ENCODE measurements at regions not wholly inside any gene's neighbourhood (a gene's known extent, or its start where the extent isn't known, plus 50 kb on each side); places are given as distances from the start of the nearest gene placed in this dataset.

DNA sequence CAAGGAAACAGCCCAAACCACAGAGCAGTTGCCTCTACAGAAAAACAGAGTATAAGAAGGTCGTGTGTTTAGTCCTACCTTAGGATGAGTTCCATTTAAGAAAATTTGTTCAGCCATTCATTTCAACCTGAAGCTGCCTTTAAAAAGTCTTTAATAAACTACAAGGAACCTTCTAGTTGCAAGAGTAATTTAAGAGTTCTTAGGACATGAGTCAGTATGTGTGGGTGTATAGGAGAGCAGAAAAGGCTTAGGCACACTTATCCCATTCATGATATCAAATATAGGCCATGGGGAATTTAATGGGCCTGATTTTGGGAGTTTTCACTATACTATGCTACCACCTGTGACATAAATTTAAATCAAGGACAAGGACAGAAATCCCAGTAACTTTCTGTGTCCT is 496.8 kb downstream of the TFEC start:
- H3K4me3 ChIP-seq (ENCODE audit: low read length), result no peak overlapping the region
- no peaks in the 10 kb centered on the region for H3K36me3 ChIP-seq (ENCODE audit: insufficient read depth, low read depth, low read length)
- H3K9me3 ChIP-seq (ENCODE audit: insufficient read depth, low read depth, low read length), result no peaks in the 10 kb centered on the region
- H3K27me3 ChIP-seq (ENCODE audit: insufficient read depth, low read length), result no peaks in the 10 kb centered on the region
- H3K9ac ChIP-seq (ENCODE audit: low read depth, low read length), result no peak overlapping the region
- H3K27ac ChIP-seq (ENCODE audit: low read length), result no peak overlapping the region
- peaks cover 5% of the 10 kb centered on the region; the same call in 1 of the 2 replicates for H3K4me1 ChIP-seq (ENCODE audit: insufficient read depth, low read length)

DNA sequence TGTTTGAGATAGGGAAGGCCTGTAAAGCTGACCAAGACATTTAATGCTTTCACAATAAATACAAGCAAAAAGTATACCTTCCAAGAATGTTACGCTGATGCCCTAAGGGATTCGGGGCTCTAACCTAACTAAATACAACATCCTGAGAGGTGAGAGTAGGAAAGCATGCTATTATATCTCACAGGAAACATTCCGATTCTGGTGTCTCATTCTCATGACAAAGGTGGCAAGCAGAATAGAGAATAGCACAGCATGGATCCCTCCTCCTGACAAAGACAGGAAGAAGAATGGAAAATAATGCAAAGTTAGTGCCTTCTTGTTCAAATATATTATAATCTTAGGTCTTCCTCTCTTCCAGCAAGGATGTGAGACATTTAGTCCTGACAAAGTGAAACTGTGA is 504.3 kb downstream of the TFEC start:
- peaks cover 15% of the 10 kb centered on the region for H3K4me1 ChIP-seq (ENCODE audit: insufficient read depth, low read length)
- H3K4me3 ChIP-seq (ENCODE audit: low read length), result peak overlapping the region; percentile 29; the same call in 1 of the 2 replicates
- no peak overlapping the region for H3K9ac ChIP-seq (ENCODE audit: low read depth, low read length)
- H3K36me3 ChIP-seq (ENCODE audit: insufficient read depth, low read depth, low read length), result 0 out of 2 replicates have a peak, but pooled peaks cover 8% of the 10 kb centered on the region
- H3K9me3 ChIP-seq (ENCODE audit: insufficient read depth, low read depth, low read length), result peaks cover 31% of the 10 kb centered on the region
- no peak overlapping the region for H3K27ac ChIP-seq (ENCODE audit: low read length)
- peaks cover 31% of the 10 kb centered on the region for H3K27me3 ChIP-seq (ENCODE audit: insufficient read depth, low read length)

DNA sequence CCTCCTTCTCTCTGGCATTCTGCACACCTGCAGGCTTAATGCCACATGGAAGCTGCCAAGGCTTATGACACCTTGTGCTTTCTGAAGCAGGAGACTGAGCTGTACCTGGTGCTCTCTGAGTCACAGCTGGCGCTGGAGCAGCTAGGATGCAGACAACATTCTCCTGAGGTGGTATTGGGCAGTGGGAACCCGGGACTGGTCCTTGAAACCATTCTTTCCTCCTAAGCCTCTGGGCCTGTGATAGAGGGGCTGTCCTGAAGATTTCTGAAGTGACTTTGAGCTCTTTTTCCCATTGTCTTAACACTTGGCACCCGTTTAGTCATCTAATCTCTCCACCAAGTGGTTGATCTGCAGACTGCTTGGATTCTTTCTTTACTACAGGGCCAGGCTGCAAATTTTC is 508.4 kb downstream of the TFEC start:
- H3K27ac ChIP-seq (ENCODE audit: low read length), result no peak overlapping the region
- peaks cover 40% of the 10 kb centered on the region for H3K9me3 ChIP-seq (ENCODE audit: insufficient read depth, low read depth, low read length)
- peaks cover 20% of the 10 kb centered on the region for H3K27me3 ChIP-seq (ENCODE audit: insufficient read depth, low read length)
- H3K36me3 ChIP-seq (ENCODE audit: insufficient read depth, low read depth, low read length), result 0 out of 2 replicates have a peak, but pooled peaks cover 8% of the 10 kb centered on the region
- H3K4me1 ChIP-seq (ENCODE audit: insufficient read depth, low read length), result peaks cover 8% of the 10 kb centered on the region
- H3K9ac ChIP-seq (ENCODE audit: low read depth, low read length), result no peak overlapping the region
- no peak overlapping the region for H3K4me3 ChIP-seq (ENCODE audit: low read length)

DNA sequence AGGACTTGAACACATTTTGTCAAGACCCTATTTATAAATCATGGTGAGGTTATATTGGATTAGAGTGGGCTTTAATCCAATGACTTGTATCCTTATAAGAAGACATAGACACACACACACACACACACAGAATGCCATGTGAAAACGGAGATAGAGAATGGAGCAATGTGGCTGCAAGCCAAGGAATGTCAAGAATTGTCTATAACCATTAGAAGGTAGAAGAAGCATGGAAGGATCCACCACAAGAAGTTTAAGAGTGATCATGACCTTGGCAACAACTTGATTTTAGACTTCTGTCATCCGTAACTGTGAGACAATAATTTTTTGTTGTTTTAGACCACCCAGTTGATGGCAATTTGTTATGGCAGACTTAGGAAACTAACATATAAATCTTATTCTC is 514.2 kb downstream of the TFEC start:
- Histone ChIP-seq H3K9ac (ENCODE audit: low read depth, low read length) (no peak overlapping the region), H3K27me3 (ENCODE audit: insufficient read depth, low read length) (no peaks in the 10 kb centered on the region), H3K9me3 (ENCODE audit: insufficient read depth, low read depth, low read length) (peaks cover 9% of the 10 kb centered on the region), H3K36me3 (ENCODE audit: insufficient read depth, low read depth, low read length) (no peaks in the 10 kb centered on the region), H3K4me1 (ENCODE audit: insufficient read depth, low read length) (no peaks in the 10 kb centered on the region; the same call in 1 of the 2 replicates), H3K4me3 (ENCODE audit: low read length) (no peak overlapping the region), H3K27ac (ENCODE audit: low read length) (no peak overlapping the region)

DNA sequence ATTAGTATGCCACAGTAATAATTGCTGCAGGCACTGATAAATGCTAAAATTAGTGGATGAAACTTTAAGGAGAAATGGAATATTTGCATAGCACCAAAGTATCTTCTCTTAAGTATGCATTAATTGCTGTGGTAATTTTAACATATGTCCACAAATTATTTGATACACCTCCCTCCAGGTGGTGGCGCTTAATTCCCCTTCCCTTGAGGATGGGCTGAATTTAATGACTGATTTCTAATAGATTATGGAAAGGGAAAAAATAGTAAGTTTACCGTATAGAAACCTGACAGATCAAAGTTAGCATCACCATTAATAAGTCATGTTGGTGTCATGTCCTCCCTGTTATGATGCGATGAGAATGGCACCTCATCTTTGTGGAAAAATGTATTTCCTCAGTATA is 519.2 kb downstream of the TFEC start:
- H3K27ac ChIP-seq (ENCODE audit: low read length), result no peak overlapping the region
- no peaks in the 10 kb centered on the region; the same call in 1 of the 2 replicates for H3K4me1 ChIP-seq (ENCODE audit: insufficient read depth, low read length)
- H3K9ac ChIP-seq (ENCODE audit: low read depth, low read length), result no peak overlapping the region
- H3K36me3 ChIP-seq (ENCODE audit: insufficient read depth, low read depth, low read length), result no peaks in the 10 kb centered on the region
- no peaks in the 10 kb centered on the region for H3K9me3 ChIP-seq (ENCODE audit: insufficient read depth, low read depth, low read length)
- H3K4me3 ChIP-seq (ENCODE audit: low read length), result no peak overlapping the region
- no peaks in the 10 kb centered on the region for H3K27me3 ChIP-seq (ENCODE audit: insufficient read depth, low read length)

DNA sequence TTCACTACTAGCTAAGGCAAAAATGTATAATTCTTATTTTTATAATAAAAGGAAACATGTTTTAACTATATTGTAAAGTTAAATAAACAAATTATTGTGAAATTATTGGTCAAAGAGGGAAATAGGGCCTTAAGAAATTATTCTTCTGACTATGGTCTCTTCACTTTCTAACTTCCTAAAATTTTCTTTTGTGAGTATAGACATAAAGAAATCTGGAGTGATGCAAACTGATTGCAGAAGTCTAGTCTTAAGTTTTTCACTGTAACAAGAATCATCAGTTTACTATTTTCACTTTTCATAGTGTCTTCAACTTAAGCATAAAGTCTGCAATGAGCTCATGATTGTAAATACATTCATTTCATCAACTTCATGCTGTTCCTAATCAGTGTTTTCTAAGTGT is 525.4 kb downstream of the TFEC start:
- Histone ChIP-seq H3K4me3 (ENCODE audit: low read length) (no peak overlapping the region), H3K9me3 (ENCODE audit: insufficient read depth, low read depth, low read length) (no peaks in the 10 kb centered on the region), H3K27me3 (ENCODE audit: insufficient read depth, low read length) (no peaks in the 10 kb centered on the region), H3K36me3 (ENCODE audit: insufficient read depth, low read depth, low read length) (no peaks in the 10 kb centered on the region), H3K27ac (ENCODE audit: low read length) (no peak overlapping the region), H3K4me1 (ENCODE audit: insufficient read depth, low read length) (no peaks in the 10 kb centered on the region), H3K9ac (ENCODE audit: low read depth, low read length) (no peak overlapping the region)

DNA sequence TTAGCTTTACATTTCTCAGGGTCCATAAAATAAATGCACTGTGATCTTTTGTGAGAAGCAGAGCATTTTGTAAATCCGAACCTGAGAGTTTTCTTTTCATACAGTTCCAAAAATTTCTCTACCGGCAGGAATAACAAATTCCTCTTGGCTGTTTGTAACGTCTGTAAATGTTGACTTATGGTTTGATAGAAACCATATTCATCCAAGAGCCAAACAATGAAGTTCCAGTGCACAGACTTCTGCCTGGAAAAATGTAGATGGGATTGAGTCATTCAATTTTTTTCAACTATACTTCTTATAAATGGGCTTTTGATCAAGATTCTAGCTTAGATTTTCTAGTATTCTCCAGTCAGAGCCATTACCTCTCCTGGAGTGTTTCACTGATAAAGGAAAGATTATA is 530.6 kb downstream of the TFEC start:
- Histone ChIP-seq H3K9ac (ENCODE audit: low read depth, low read length) (no peak overlapping the region), H3K27ac (ENCODE audit: low read length) (no peak overlapping the region), H3K4me1 (ENCODE audit: insufficient read depth, low read length) (no peaks in the 10 kb centered on the region; the same call in 1 of the 2 replicates), H3K36me3 (ENCODE audit: insufficient read depth, low read depth, low read length) (no peaks in the 10 kb centered on the region), H3K9me3 (ENCODE audit: insufficient read depth, low read depth, low read length) (no peaks in the 10 kb centered on the region), H3K27me3 (ENCODE audit: insufficient read depth, low read length) (no peaks in the 10 kb centered on the region), H3K4me3 (ENCODE audit: low read length) (no peak overlapping the region)

DNA sequence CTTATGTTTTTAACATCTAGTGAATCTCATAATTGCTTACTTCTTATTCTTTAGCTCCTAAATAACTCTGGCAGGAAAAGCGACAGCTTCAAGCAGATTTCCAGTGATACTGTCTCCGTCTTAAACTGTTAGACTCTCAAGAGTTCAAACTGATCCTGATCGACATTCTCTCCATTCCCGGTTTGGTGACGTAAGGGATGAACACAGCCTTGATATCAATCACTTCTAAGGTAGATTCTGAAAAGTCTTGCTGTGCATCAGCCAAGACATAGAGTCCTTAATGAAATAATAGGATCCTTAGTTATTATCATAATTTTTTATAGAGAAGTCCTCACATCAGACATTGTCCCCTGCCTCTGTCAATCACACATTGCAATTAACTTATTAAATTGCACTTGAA is 534.6 kb downstream of the TFEC start:
- Histone ChIP-seq H3K9me3 (ENCODE audit: insufficient read depth, low read depth, low read length) (no peaks in the 10 kb centered on the region), H3K4me3 (ENCODE audit: low read length) (no peak overlapping the region), H3K4me1 (ENCODE audit: insufficient read depth, low read length) (no peaks in the 10 kb centered on the region; the same call in 1 of the 2 replicates), H3K9ac (ENCODE audit: low read depth, low read length) (no peak overlapping the region), H3K36me3 (ENCODE audit: insufficient read depth, low read depth, low read length) (no peaks in the 10 kb centered on the region), H3K27ac (ENCODE audit: low read length) (no peak overlapping the region), H3K27me3 (ENCODE audit: insufficient read depth, low read length) (no peaks in the 10 kb centered on the region)

DNA sequence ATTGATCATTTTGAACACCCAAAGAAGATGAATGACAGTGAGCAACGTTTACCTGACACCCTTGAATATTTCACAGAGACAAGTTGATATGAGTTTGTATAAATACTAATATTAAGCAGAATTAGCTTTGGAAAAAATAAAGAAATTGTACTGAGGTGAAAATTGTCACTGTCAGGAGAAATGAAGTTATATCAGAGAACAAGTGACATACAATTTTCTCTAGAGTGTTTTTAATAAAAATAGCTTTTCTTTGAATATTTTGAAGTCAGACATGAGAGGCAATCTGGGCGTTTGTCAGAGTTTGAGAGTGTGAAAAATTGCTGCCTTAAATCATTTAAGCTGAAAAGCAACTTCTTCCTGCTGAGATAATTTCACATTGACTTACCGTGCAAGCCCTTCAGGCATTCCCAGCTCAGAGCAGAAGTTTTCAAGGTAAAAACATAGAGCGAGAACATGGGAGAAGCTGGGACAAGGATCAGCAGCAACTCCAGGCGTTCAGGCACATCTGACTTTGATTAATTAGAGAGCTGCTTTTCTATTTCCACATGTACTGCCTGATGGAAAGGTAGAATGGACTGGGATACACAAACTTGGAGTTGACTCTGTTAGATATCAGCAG is 535.9 kb downstream of the TFEC start:
- H3K9me3 ChIP-seq (ENCODE audit: insufficient read depth, low read depth, low read length), result no peaks in the 10 kb centered on the region
- no peak overlapping the region for H3K4me3 ChIP-seq (ENCODE audit: low read length)
- no peaks in the 10 kb centered on the region for H3K36me3 ChIP-seq (ENCODE audit: insufficient read depth, low read depth, low read length)
- H3K27ac ChIP-seq (ENCODE audit: low read length), result no peak overlapping the region
- H3K9ac ChIP-seq (ENCODE audit: low read depth, low read length), result no peak overlapping the region
- H3K4me1 ChIP-seq (ENCODE audit: insufficient read depth, low read length), result no peaks in the 10 kb centered on the region; the same call in 1 of the 2 replicates
- H3K27me3 ChIP-seq (ENCODE audit: insufficient read depth, low read length), result no peaks in the 10 kb centered on the region

DNA sequence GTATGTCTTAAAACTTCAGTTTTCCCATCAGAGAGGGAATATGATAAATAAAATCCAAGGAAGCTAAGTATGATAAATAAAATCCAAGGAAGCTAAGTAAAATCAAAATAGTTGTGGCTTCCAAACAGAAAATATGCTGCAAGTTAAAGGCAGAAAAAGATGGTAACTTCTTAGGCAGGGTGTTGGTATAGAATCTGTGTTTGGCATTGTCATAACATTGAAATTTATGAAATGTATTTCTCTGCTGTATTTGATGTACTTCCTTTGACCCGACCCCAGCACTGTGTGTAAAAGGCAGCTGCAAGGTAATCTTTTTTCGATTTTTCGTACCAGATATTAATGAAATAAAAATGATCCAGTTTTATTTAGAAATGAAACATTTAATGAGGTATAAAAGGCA is 537.2 kb downstream of the TFEC start:
- H3K27ac ChIP-seq (ENCODE audit: low read length), result no peak overlapping the region
- no peaks in the 10 kb centered on the region; the same call in 1 of the 2 replicates for H3K4me1 ChIP-seq (ENCODE audit: insufficient read depth, low read length)
- no peaks in the 10 kb centered on the region for H3K27me3 ChIP-seq (ENCODE audit: insufficient read depth, low read length)
- no peaks in the 10 kb centered on the region for H3K9me3 ChIP-seq (ENCODE audit: insufficient read depth, low read depth, low read length)
- no peaks in the 10 kb centered on the region for H3K36me3 ChIP-seq (ENCODE audit: insufficient read depth, low read depth, low read length)
- no peak overlapping the region for H3K4me3 ChIP-seq (ENCODE audit: low read length)
- H3K9ac ChIP-seq (ENCODE audit: low read depth, low read length), result no peak overlapping the region

DNA sequence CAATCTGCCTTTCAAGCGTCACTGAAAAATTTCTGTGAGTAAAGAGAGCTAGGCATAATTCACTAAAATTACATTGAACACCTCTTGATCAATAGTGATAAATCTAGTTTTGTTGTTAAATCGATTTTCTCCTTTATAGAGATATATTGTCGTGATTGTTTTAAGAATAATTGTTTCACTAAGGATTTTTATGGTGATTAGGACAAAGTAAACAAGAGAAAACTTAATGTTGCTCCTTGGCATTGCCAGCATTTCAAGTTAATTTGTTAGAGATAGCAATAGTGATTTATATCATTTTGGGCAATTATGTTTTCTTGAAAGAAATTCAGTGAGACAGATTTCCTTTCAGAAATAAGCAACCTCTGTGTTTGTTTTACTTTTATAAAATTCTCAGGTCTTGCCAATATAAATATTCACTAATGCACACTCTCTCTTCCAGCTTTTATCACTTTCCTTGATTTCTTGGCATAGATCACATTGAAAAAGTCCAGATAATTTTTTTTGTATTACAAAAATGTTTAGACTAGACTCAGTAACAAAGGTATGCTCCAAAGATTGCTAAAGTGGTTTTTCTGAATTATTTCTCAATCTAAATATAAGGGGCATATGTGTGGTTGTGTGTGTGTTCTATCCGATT is 538.7 kb downstream of the TFEC start:
- H3K4me3 ChIP-seq (ENCODE audit: low read length), result no peak overlapping the region
- H3K27me3 ChIP-seq (ENCODE audit: insufficient read depth, low read length), result no peaks in the 10 kb centered on the region
- H3K9ac ChIP-seq (ENCODE audit: low read depth, low read length), result no peak overlapping the region
- H3K27ac ChIP-seq (ENCODE audit: low read length), result no peak overlapping the region
- no peaks in the 10 kb centered on the region; the same call in 1 of the 2 replicates for H3K4me1 ChIP-seq (ENCODE audit: insufficient read depth, low read length)
- no peaks in the 10 kb centered on the region for H3K36me3 ChIP-seq (ENCODE audit: insufficient read depth, low read depth, low read length)
- H3K9me3 ChIP-seq (ENCODE audit: insufficient read depth, low read depth, low read length), result no peaks in the 10 kb centered on the region

DNA sequence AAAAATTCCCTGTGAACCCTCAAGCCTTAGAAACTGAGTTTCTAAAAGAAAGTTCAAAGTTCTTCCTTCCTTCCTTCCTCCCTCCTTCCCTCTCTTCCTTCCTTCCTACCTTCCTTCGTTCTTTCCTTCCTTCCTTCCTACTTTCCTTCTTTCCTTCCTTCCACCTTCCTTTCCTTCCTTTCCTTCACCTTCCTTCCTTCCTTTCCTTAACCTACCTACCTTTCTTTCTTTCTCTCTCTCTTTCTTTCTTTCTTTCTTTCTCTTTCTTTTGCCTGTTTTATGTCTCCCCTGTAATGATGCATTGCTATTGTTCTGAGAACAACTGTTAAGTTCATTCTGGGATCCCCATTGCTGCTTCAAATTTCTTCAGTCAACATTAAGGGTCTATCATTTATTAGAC is 551.1 kb downstream of the TFEC start:
- Histone ChIP-seq H3K4me3 (ENCODE audit: low read length) (no peak overlapping the region), H3K9me3 (ENCODE audit: insufficient read depth, low read depth, low read length) (no peaks in the 10 kb centered on the region), H3K27me3 (ENCODE audit: insufficient read depth, low read length) (peaks cover 41% of the 10 kb centered on the region), H3K4me1 (ENCODE audit: insufficient read depth, low read length) (peaks cover 11% of the 10 kb centered on the region; the same call in 1 of the 2 replicates), H3K36me3 (ENCODE audit: insufficient read depth, low read depth, low read length) (no peaks in the 10 kb centered on the region), H3K27ac (ENCODE audit: low read length) (no peak overlapping the region), H3K9ac (ENCODE audit: low read depth, low read length) (no peak overlapping the region)
